Germinal center (tissue), 1 donor: ENCODE measurements at regions not wholly inside any gene's neighbourhood (a gene's known extent, or its start where the extent isn't known, plus 50 kb on each side); places are given as distances from the start of the nearest gene placed in this dataset.
A peak's percentile ranks its signal among the peaks of the same experiment; 100 is the strongest.

Experiments
- DNase-seq: peaks from one replicate; pipeline ENCODE4 v3.0.0; 2012; ENCODE audit warnings: mixed read lengths, low spot score

DNA sequence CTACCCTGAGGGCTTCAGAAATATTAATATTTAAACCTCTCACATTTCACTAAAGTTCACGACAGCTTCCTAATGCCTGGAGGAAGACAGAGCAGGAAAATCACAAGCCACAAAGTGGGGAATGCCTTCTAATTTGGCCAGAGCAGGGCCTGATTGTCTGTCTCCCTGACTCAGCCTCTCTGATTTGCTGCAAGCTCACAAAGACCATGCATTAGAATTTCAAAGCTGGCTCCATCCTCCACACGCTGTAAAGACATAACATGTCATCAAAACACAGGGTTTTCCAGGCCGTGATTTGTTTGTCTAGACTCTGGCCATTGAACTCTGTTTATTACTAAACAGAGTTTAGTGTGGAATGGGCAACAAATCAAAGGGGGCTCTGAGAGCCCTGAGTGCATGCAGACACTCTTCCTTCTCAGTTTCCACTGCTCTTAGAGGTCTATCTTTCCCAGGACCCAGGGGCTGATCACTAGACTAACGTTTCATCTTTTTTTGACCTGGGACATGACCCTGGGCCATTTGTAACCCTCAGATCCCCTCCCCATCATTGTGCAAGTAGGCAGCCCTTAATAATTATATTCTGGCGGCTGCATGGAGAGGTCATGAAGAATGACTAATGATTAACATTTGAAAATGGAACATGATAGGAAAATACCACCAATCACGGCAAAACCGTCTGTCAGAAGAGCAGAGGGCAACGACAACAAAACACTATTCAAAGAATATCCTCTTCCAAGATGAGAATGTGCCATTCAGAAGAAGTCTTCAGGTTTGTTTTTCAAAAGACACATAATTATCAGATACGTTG is 140.2 kb downstream of the ENC1 start:
- DNase-seq: no peak

- no peak for DNase-seq
Measured at GRCh38 chr5:74499256-74500050, 141.1 kb downstream of the ENC1 start.

- no peak for DNase-seq
Measured at GRCh38 chr5:74497706-74498105, 142.8 kb downstream of the ENC1 start.

GRCh38 chr5:74493411-74493810 is 147.1 kb downstream of the ENC1 start:
- no peak for DNase-seq

GRCh38 chr5:74492230-74492629 is 148.3 kb downstream of the ENC1 start:
- no peak for DNase-seq

DNA sequence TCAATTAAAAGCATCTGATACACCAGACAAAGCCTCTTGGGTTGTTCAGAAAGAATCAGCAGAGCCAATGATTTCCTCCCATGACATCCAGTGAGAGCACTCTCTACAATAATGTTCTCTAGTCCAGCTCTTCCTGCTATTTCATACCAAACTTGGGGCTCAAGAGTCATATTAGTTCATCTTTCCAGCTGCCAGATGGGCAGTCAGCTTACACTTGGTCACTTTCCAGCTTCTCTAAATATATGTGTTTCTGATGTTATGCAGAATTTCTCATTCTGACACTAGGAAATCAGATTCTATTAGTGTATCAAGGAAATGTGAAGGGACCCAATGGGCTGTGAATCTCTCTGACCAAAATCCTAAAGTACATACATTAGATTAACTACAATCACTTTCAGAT is 148.9 kb downstream of the ENC1 start:
- DNase-seq: no peak

- peak; percentile 51 for DNase-seq
Measured at GRCh38 chr5:74490814-74491213, 149.7 kb downstream of the ENC1 start.

GRCh38 chr5:74482990-74483389 is 157.5 kb downstream of the ENC1 start:
- DNase-seq: no peak

GRCh38 chr5:74482523-74482922 is 158.0 kb downstream of the ENC1 start:
- DNase-seq: no peak

DNA sequence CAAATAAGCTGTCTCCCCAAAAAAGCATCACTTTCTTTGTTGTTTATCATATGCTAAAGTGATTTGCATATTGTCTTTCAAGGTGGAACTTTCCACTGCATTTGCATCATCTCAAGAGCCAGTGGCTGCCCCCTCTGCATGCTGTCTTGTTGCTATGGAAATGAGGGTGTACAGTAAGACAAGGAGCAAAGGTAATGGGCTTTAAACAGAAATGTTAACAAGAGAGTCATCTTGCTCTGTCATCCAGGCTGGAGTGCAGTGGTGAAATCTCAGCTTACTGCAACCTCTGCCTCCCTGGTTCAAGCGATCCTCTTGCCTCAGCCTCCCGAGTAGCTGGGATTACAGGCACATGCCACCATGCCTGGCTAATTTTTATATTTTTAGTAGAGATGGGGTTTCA is 159.2 kb downstream of the ENC1 start:
- peak; percentile 29 for DNase-seq

DNA sequence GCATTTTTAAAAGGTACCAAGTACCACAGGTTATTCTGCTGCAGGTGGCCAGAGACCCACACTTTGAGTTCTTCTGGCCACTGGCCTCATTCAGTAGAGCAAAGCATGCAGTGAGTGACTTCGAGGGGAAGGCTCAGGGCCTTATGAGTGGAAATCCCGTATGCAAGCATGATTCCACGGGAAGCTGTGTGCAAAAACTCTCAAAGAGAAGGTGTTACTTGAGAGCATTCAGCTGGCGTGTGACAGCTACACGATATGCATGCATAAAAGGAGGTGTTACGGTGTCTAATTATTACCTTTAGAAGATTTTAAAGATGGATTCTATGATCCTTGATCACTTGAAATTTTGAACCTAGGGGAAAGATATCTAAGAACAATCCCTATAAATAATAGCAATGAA is 160.3 kb downstream of the ENC1 start:
- no peak for DNase-seq

GRCh38 chr5:74478328-74478727 is 162.2 kb downstream of the ENC1 start:
- DNase-seq: no peak

GRCh38 chr5:74477761-74478160 is 162.8 kb downstream of the ENC1 start:
- DNase-seq: no peak

DNA sequence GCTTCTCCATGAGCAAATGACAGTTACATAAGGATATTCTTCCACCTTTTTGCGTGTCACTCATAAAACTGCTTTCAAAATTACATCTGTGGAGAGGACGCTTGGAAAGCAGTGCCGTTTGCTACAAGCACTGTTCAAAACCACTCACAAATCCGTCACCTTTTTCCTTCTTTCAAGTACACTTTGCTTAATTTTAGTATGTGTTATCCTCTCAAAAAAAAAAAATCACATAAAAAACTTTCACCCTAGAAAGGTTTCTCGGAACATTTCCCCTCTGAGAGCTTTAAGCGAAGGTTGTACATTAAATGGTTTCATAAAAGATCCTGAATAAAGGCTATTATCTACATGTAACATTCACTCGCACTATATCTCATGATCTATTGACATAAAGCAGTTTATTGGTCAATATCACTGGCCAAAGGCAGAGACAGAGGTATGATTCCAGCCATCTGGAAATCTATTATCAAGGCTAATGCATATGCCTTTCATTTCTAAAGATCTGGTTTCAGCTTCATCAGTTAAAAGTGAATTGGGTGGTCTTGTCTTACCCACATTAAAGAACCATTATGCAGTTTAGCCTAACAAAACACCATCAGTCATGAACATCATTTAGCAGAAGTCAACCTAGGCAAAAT is 163.6 kb downstream of the ENC1 start:
- DNase-seq: no peak

DNA sequence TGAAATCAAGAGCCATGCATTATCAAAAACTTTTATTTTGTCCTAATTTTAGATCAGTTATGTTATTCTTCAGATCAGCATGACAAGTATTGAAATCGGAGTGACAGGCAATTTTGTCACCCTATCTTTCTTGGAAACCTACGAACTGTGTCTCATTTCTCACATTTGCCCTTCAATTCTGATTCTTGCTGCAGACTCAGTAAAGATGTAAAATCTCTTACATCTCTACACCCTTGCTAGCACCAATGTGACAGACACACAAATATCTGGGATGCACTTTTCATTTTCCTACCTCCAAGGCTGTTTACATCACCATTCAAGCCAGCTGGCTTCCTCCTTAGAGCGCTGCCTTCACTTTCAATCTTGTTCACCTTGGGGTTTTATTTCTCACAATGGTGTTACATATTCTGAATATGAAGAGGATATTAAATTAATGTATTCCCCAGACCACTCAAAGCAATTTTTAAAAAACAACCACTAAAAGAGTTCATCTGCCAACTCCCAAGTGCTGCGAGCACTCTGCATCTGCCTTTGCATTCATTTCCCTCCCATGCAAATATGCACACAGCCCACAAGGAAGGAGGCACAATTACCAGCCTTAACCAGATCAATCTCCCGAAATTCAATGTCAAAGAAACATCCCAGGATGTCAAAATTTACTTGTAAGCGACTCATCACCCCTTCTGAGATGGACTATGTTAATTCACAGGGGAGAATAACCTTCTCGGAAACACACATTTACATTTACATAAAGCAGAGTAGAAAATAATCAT is 164.3 kb downstream of the ENC1 start:
- no peak for DNase-seq

DNA sequence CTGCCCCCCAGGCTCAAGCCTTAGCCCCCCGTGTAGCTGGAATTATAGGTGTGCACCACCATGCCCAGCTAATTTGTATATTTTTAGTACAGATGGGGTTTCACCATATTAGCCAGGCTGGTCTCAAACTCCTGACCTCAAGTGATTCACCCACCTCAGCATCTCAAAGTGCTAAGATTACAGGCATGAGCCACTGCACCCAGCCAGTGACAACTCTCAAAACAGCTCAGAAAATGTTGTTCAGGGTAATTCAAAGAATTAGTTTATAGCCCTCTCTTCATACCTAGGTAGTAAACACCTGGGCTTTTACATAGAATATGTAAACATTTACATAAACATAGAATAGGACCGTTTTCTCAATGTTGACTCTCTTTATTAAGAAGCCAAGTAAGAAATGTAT is 168.7 kb downstream of the ENC1 start:
- DNase-seq: no peak

- DNase-seq: no peak
Measured at GRCh38 chr5:74469234-74469994, 171.1 kb downstream of the ENC1 start.

GRCh38 chr5:74468421-74468820 is 172.1 kb downstream of the ENC1 start:
- DNase-seq: no peak

DNA sequence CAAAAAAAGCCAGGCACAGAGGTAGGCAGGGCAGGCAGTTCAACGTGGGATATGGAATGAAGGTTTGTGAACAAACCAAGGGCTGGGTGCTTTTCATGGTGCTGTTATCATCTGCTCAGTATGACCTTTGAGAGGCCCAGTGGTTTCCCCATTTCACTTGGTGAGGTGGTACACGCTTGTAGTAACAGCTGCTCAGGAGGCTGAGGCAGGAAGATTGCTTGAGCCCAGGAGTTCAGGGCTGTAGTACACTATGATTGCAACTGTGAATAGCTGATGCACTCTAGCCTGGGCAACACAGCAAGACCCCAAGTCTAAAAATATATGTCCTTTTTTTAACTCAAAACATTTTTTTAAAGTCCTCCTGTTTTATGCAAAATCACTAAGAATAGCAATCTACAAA is 174.8 kb downstream of the ENC1 start:
- DNase-seq: no peak

- DNase-seq: no peak
Measured at GRCh38 chr5:74464512-74465209, 175.9 kb downstream of the ENC1 start.

DNA sequence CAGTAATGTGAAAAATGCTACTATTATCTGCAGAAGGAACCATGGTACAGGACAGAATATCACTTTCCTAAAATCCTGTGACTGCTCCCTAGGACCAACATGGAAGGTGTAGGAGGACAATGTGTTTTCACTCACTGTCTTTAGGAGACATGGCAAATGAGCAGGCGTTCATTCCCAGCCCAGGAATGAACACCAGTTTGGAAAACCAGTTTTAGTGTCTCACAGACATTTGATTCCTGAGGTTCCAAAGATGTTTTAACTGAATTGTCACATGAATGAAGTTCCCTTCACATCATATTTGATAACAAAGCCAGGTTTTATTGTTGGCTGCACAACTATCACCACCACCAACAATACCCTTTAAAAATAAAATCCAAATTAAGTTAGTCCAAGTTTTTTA is 178.2 kb downstream of the ENC1 start:
- DNase-seq: no peak
